ENCODE measurements at regions not wholly inside any gene's neighbourhood (a gene's known extent, or its start where the extent isn't known, plus 50 kb on each side); places are given as distances from the start of the nearest gene placed in this dataset.

DNA sequence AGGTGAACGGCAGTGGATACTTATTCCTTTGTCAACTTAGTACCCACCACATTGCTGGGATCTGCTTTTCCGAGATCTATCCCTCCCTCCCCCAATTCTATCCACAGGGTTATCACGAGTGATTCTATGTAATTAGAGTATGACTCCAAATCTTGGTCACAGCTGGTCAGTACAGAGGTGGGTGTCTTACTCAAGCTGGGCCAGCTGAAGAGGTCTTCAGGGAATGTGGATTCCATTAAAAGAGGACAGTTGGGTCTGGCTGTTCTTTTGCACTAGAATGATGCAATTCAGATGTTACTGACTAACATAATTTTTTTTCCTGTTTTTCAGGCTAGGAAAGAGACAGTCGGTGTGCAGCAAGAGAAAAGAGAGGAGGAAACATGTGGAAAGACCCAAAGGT lies 92.3 kb downstream of the HS3ST1 start:
- no peak overlapping the region for H3K14ac ChIP-seq (ENCODE audit: insufficient read length)
- no peaks in the 10 kb centered on the region for H3K79me2 ChIP-seq (ENCODE audit: control insufficient read depth in 1 of 2, insufficient read depth in 2 of 2, low read length in 2 of 2)
- no peaks in the 10 kb centered on the region for H3K23me2 ChIP-seq (ENCODE audit: low read depth, low read length)
- no peak overlapping the region for H3K18ac ChIP-seq (ENCODE audit: extremely low read depth, low read length)
- no peak overlapping the region for H3K4me3 ChIP-seq (ENCODE audit: extremely low read depth in 1 of 4, insufficient read depth in 2 of 4, low read depth in 3 of 4, low read length in 4 of 4)
- H3K27me3 ChIP-seq (replicated peaks in 1 of 4; ENCODE audit: control insufficient read depth in 3 of 4, extremely low read depth in 1 of 4, insufficient read depth in 3 of 4, low read length in 3 of 4) = no peaks in the 10 kb centered on the region
- H2AK5ac ChIP-seq (ENCODE audit: low read depth, low read length) = no peak overlapping the region
- H3K56ac ChIP-seq (replicated peaks; ENCODE audit: insufficient read length, low read depth, low read length) = no peak overlapping the region
- no peak overlapping the region for H2BK15ac ChIP-seq (ENCODE audit: low read length)
- no peak overlapping the region for H3K27ac ChIP-seq (ENCODE audit: low read depth, low read length)
- FAIRE-seq = no peak
- WGBS, 2 experiments (ENCODE audit: extremely low coverage in 1 of 2, insufficient coverage in 1 of 2, insufficient read length in 1 of 2, insufficient replicate concordance in 2 of 2, low coverage in 1 of 2, low lambda C conversion rate in 2 of 2, missing lambda C conversion rate in 1 of 2) = 88% methylated on average over 4 of the region's 4 CpGs; no CpG with 5 or more reads in 1 of the 2 experiments
- no peaks in the 10 kb centered on the region for H3K36me3 ChIP-seq (ENCODE audit: control insufficient read depth in 2 of 4, insufficient read depth in 4 of 4, low read length in 3 of 4)
- ChIA-PET POLR2A (ENCODE audit: partially characterized antibody) (no interaction called here), CTCF (ENCODE audit: partially characterized antibody) (no interaction called here)
- H3K4me2 ChIP-seq (ENCODE audit: insufficient read depth in 1 of 2, low read depth in 2 of 2, low read length in 2 of 2) = no peak overlapping the region
- H4K5ac ChIP-seq (ENCODE audit: insufficient read length, low read depth, low read length) = no peak overlapping the region
- H2BK5ac ChIP-seq (ENCODE audit: low read depth, low read length) = no peak overlapping the region
- H4K8ac ChIP-seq (ENCODE audit: extremely low read depth, insufficient read depth, low read length) = no peak overlapping the region
- no peak overlapping the region for H2BK20ac ChIP-seq (ENCODE audit: low read length)
- H3K4ac ChIP-seq (replicated peaks; ENCODE audit: insufficient read length, low read depth, low read length) = no peak overlapping the region
- H3K9ac ChIP-seq (replicated peaks in 1 of 4; ENCODE audit: extremely low read depth in 1 of 4, low read depth in 3 of 4, low read length in 3 of 4) = no peak overlapping the region
- no peaks in the 10 kb centered on the region for H4K20me1 ChIP-seq (replicated peaks in 1 of 2; ENCODE audit: control insufficient read depth in 1 of 2, insufficient read depth in 2 of 2, low read length in 2 of 2)
- H2BK120ac ChIP-seq (replicated peaks; ENCODE audit: low read depth, low read length) = no peak overlapping the region
- no peak overlapping the region for H3K23ac ChIP-seq (ENCODE audit: insufficient read length)
- H4K91ac ChIP-seq (replicated peaks; ENCODE audit: insufficient read length, low read length) = no peak overlapping the region
- no peaks in the 10 kb centered on the region for H3K79me1 ChIP-seq (ENCODE audit: low read depth, low read length)
- H2AFZ ChIP-seq (ENCODE audit: low read length) = no peak overlapping the region
- no peak overlapping the region for H2BK12ac ChIP-seq (ENCODE audit: low read depth, low read length)
- no peak for DNase-seq (ENCODE audit: low read depth in 1 of 2, low spot score in 2 of 2)
- no peaks in the 10 kb centered on the region for H3K9me3 ChIP-seq (ENCODE audit: insufficient read depth in 2 of 2, low read depth in 1 of 2, low read length in 1 of 2)
- H3K4me1 ChIP-seq (replicated peaks in 1 of 4; ENCODE audit: control insufficient read depth in 3 of 4, insufficient read depth in 4 of 4, low read length in 3 of 4) = no peaks in the 10 kb centered on the region
- TF ChIP-seq ZNF274 (IDR thresholded peaks at IDR 0.05; ENCODE audit: borderline replicate concordance, extremely low read depth, low read length) (no peak), TAF1 (IDR thresholded peaks at IDR 0.05; ENCODE audit: low read depth, low read length) (no peak), CBX5 (IDR thresholded peaks at IDR 0.05; ENCODE audit: low read depth, low read length) (no peak), RAD21 (IDR thresholded peaks at IDR 0.05 in 1 of 2, conservative IDR thresholded peaks at IDR 0.05 in 1 of 2; ENCODE audit: low read depth in 2 of 2, low read length in 2 of 2) (no peak), BACH1 (IDR thresholded peaks at IDR 0.05; ENCODE audit: low read length) (no peak), SP2 (IDR thresholded peaks at IDR 0.05; ENCODE audit: low read length) (no peak), EP300 (IDR thresholded peaks at IDR 0.05; ENCODE audit: borderline replicate concordance in 1 of 2, low read depth in 2 of 2, low read length in 2 of 2) (no peak), NRF1 (IDR thresholded peaks at IDR 0.05; ENCODE audit: low read depth, low read length) (no peak), SP4 (IDR thresholded peaks at IDR 0.05; ENCODE audit: low read length) (no peak), MAFK (IDR thresholded peaks at IDR 0.05; ENCODE audit: low read depth, low read length) (no peak), KDM5A (IDR thresholded peaks at IDR 0.05; ENCODE audit: low read length) (no peak), CTBP2 (IDR thresholded peaks at IDR 0.05; ENCODE audit: borderline replicate concordance, insufficient read depth, insufficient read length, low read length) (no peak), CREB1 (IDR thresholded peaks at IDR 0.05) (no peak)
- TF ChIP-seq, protein P1, sequence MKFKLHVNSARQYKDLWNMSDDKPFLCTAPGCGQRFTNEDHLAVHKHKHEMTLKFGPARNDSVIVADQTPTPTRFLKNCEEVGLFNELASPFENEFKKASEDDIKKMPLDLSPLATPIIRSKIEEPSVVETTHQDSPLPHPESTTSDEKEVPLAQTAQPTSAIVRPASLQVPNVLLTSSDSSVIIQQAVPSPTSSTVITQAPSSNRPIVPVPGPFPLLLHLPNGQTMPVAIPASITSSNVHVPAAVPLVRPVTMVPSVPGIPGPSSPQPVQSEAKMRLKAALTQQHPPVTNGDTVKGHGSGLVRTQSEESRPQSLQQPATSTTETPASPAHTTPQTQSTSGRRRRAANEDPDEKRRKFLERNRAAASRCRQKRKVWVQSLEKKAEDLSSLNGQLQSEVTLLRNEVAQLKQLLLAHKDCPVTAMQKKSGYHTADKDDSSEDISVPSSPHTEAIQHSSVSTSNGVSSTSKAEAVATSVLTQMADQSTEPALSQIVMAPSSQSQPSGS (IDR thresholded peaks at IDR 0.05; ENCODE audit: low read length) = no peak

Data from H1 (cell line).